SK-N-SH (cell line): ENCODE measurements at regions not wholly inside any gene's neighbourhood (a gene's known extent, or its start where the extent isn't known, plus 50 kb on each side); places are given as distances from the start of the nearest gene placed in this dataset.

Experiments used
- CTCF ChIP-seq: fragments of 200-600 bp; sonication (generic); IDR thresholded peaks from 2 replicates; pipeline ENCODE4 v1.6.1; 2017; ENCODE audit warnings: antibody characterized with exemption, mild to moderate bottlenecking, moderate library complexity
- EP300 ChIP-seq, 2 experiments: IDR thresholded peaks; 2 replicates each; pipeline versions ENCODE4 v1.4.0 to v1.6.1; 2012; ENCODE audit warnings: borderline replicate concordance in 1 of 2, low read depth in 1 of 2, low read length in 1 of 2
- FOSL2 ChIP-seq: IDR thresholded peaks from 2 replicates; pipeline ENCODE4 v1.4.0; 2012; ENCODE audit warnings: low read depth, mild to moderate bottlenecking, moderate library complexity, borderline replicate concordance
- PBX3 ChIP-seq: IDR thresholded peaks from 2 replicates; pipeline ENCODE4; 2012
- POLR2AphosphoS5 ChIP-seq: IDR thresholded peaks from 2 replicates; pipeline ENCODE4 v1.6.1; 2012; ENCODE audit warnings: low read depth, low read length
- RAD21 ChIP-seq: IDR thresholded peaks from 2 replicates; pipeline ENCODE4 v1.6.1; 2012; ENCODE audit warnings: mild to moderate bottlenecking, low read length
- SIN3A ChIP-seq: IDR thresholded peaks from 2 replicates; pipeline ENCODE4 v1.6.1; 2012; ENCODE audit warnings: low read depth, mild to moderate bottlenecking, low read length, moderate library complexity, borderline replicate concordance
- USF2 ChIP-seq: fragments of 150-350 bp; IDR thresholded peaks from 2 replicates; pipeline ENCODE4 v1.6.1; 2017; ENCODE audit warnings: antibody characterized with exemption, low read length, low read depth, borderline replicate concordance

GRCh38 chr18:50466634-50467033 is 91.8 kb downstream of the SKA1 start:
- no peak for TF ChIP-seq CTCF
- TF ChIP-seq USF2, result no peak
- TF ChIP-seq EP300 (IDR thresholded peaks at IDR 0.05; ENCODE audit: borderline replicate concordance in 1 of 2, low read depth in 1 of 2, low read length in 1 of 2), result no peak
- TF ChIP-seq RAD21, result no peak
- TF ChIP-seq FOSL2, result no peak
- TF ChIP-seq PBX3, result no peak
- no peak for TF ChIP-seq POLR2AphosphoS5
- no peak for TF ChIP-seq SIN3A
